ENCODE measurements at regions not wholly inside any gene's neighbourhood (a gene's known extent, or its start where the extent isn't known, plus 50 kb on each side); places are given as distances from the start of the nearest gene placed in this dataset.

- TF ChIP-seq, protein P1, sequence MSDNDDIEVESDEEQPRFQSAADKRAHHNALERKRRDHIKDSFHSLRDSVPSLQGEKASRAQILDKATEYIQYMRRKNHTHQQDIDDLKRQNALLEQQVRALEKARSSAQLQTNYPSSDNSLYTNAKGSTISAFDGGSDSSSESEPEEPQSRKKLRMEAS (IDR thresholded peaks at IDR 0.05; ENCODE audit: low read depth): no peak
- no peak for TF ChIP-seq MXI1 (IDR thresholded peaks at IDR 0.05; ENCODE audit: low read depth, low read length)
- no peak for TF ChIP-seq ZBTB33 (IDR thresholded peaks at IDR 0.05; ENCODE audit: borderline replicate concordance, low read depth)
- TF ChIP-seq MEF2A (IDR thresholded peaks at IDR 0.05; ENCODE audit: borderline replicate concordance, low read depth): no peak
- TF ChIP-seq RAD21 (IDR thresholded peaks at IDR 0.05; ENCODE audit: low read length): no peak
- no peak for TF ChIP-seq GATA2 (CRISPR knock-in tag; IDR thresholded peaks at IDR 0.05)
- 0 out of 2 replicates have a peak, but pooled peaks have one; percentile 22 for TF ChIP-seq FOXM1 (IDR thresholded peaks at IDR 0.05; ENCODE audit: low read depth)
Observed at GRCh38 chr12:75661908-75662307, 150.5 kb upstream of the KRR1 start (continued).

DNA sequence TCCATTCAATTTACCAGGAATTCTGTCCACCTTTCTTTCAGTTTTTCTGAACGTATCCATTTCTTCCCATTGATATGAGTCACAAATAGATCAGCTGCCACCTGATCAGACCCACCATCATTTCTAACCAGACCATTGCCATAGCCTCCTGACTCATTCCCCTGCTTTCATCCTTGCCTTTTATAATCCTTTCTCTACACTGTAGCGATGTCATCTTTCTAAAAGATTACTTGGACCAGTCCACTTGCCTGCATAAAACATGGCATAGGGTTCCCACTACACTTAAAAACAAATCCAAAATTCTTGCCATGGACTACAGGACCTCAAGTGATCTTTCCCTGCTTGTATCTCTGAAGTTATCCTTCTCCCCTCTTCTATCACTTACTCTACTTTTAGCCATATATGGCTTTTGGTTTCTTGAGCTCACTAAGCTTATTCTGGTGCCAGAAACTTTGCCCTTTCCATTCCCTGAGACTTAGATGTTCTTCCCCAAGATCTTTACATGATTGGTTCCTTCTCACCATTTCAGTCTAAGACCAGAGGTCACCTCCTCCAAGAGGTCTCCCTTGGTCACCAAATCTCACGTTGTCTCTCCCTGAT, 149.5 kb upstream of the KRR1 start:
- peaks cover 57% of the 10 kb centered on the region for H3F3A ChIP-seq (replicated peaks; ENCODE audit: insufficient read depth)
- no peaks in the 10 kb centered on the region for H3K9me3 ChIP-seq
- H2AFZ ChIP-seq (ENCODE audit: low read depth): no peak overlapping the region
- peak overlapping the region; percentile 68 for H3K9ac ChIP-seq
- H3K27ac ChIP-seq (ENCODE audit: low read depth in 2 of 2, low read length in 1 of 2): peak overlapping the region in 1 of 2 experiments; percentile 98; a peak in 2 of 4 replicates
- no peaks in the 10 kb centered on the region for H3K36me3 ChIP-seq (replicated peaks in 1 of 2; ENCODE audit: control insufficient read depth in 1 of 2, insufficient read depth in 2 of 2, low read length in 1 of 2)
- H3K79me2 ChIP-seq (ENCODE audit: insufficient read depth): no peaks in the 10 kb centered on the region
- no peak for DNase-seq
- no peaks in the 10 kb centered on the region for H3K27me3 ChIP-seq (ENCODE audit: insufficient read depth)
- peak overlapping the region; percentile 64; the same call in 1 of the 2 replicates for H3K4me2 ChIP-seq
- no peaks in the 10 kb centered on the region for H3K9me2 ChIP-seq
- 56% methylated on average over 3 of the region's 3 CpGs for WGBS (ENCODE audit: low lambda C conversion rate)
- CTCF ChIA-PET: no interaction called here
- peaks cover 0 to 53% of the 10 kb centered on the region in 2 experiments; a peak in 3 of 4 replicates for H3K4me1 ChIP-seq (ENCODE audit: control insufficient read depth in 1 of 2, insufficient read depth in 2 of 2, low read depth in 1 of 2, low read length in 1 of 2)
- H3K4me3 ChIP-seq (ENCODE audit: low read depth in 2 of 2, low read length in 1 of 2): no peak overlapping the region
- POLR2A ChIA-PET: no interaction called here
- no peaks in the 10 kb centered on the region for H4K20me1 ChIP-seq (ENCODE audit: insufficient read depth)
- TF ChIP-seq GATA2 (CRISPR knock-in tag; IDR thresholded peaks at IDR 0.05): no peak
- no peak for TF ChIP-seq RFX5 (IDR thresholded peaks at IDR 0.05; ENCODE audit: low read length)
- no peak for TF ChIP-seq MEF2A (IDR thresholded peaks at IDR 0.05; ENCODE audit: borderline replicate concordance, low read depth)
- TF ChIP-seq EP300 (IDR thresholded peaks at IDR 0.05; ENCODE audit: borderline replicate concordance in 1 of 2, low read depth in 1 of 2, low read length in 1 of 2): peak in 1 of 2 experiments; percentile 74; a peak in 1 of 4 replicates
- no peak for TF ChIP-seq RXRA (IDR thresholded peaks at IDR 0.05; ENCODE audit: borderline replicate concordance, low read depth)
- TF ChIP-seq YY1 (IDR thresholded peaks at IDR 0.05; ENCODE audit: low read depth): no peak
- no peak for TF ChIP-seq CTCF (IDR thresholded peaks at IDR 0.05)
- TF ChIP-seq, protein P2, sequence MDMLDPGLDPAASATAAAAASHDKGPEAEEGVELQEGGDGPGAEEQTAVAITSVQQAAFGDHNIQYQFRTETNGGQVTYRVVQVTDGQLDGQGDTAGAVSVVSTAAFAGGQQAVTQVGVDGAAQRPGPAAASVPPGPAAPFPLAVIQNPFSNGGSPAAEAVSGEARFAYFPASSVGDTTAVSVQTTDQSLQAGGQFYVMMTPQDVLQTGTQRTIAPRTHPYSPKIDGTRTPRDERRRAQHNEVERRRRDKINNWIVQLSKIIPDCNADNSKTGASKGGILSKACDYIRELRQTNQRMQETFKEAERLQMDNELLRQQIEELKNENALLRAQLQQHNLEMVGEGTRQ (IDR thresholded peaks at IDR 0.05; ENCODE audit: borderline replicate concordance, low read depth, low read length): no peak
- no peak for TF ChIP-seq FOXJ3 (CRISPR knock-in tag; IDR thresholded peaks at IDR 0.05)
- no peak for TF ChIP-seq ELF1 (IDR thresholded peaks at IDR 0.05)
- TF ChIP-seq, protein P3, sequence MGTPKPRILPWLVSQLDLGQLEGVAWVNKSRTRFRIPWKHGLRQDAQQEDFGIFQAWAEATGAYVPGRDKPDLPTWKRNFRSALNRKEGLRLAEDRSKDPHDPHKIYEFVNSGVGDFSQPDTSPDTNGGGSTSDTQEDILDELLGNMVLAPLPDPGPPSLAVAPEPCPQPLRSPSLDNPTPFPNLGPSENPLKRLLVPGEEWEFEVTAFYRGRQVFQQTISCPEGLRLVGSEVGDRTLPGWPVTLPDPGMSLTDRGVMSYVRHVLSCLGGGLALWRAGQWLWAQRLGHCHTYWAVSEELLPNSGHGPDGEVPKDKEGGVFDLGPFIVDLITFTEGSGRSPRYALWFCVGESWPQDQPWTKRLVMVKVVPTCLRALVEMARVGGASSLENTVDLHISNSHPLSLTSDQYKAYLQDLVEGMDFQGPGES (IDR thresholded peaks at IDR 0.05; ENCODE audit: low read depth, low read length): no peak
- peak; percentile 77 for TF ChIP-seq TCF12 (IDR thresholded peaks at IDR 0.05)
- TF ChIP-seq MXI1 (IDR thresholded peaks at IDR 0.05; ENCODE audit: low read depth, low read length): no peak
- no peak for TF ChIP-seq SMC3 (IDR thresholded peaks at IDR 0.05; ENCODE audit: low read depth, low read length)
- no peak; the same call in 1 of the 2 replicates for TF ChIP-seq POLR2AphosphoS5 (IDR thresholded peaks at IDR 0.05; ENCODE audit: low read depth, low read length)
- peak; percentile 83 for TF ChIP-seq JUND (IDR thresholded peaks at IDR 0.05)
- TF ChIP-seq, protein P4, sequence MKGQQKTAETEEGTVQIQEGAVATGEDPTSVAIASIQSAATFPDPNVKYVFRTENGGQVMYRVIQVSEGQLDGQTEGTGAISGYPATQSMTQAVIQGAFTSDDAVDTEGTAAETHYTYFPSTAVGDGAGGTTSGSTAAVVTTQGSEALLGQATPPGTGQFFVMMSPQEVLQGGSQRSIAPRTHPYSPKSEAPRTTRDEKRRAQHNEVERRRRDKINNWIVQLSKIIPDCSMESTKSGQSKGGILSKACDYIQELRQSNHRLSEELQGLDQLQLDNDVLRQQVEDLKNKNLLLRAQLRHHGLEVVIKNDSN (IDR thresholded peaks at IDR 0.05; ENCODE audit: borderline replicate concordance, low read depth): peak; percentile 50; the same call in 1 of the 2 replicates
- TF ChIP-seq TEAD4 (IDR thresholded peaks at IDR 0.05; ENCODE audit: borderline replicate concordance, insufficient read depth): 0 out of 2 replicates have a peak, but pooled peaks have one; percentile 19
- no peak for TF ChIP-seq FOXM1 (IDR thresholded peaks at IDR 0.05; ENCODE audit: low read depth)
- TF ChIP-seq GABPA (IDR thresholded peaks at IDR 0.05; ENCODE audit: low read depth): no peak
- TF ChIP-seq NFIC (IDR thresholded peaks at IDR 0.05; ENCODE audit: borderline replicate concordance): peak; percentile 50; the same call in 1 of the 2 replicates
- TF ChIP-seq RCOR1 (IDR thresholded peaks at IDR 0.05; ENCODE audit: low read length): no peak
- no peak for TF ChIP-seq RAD21 (IDR thresholded peaks at IDR 0.05; ENCODE audit: low read length)
